IMR-90 (cell line): ENCODE measurements at regions not wholly inside any gene's neighbourhood (a gene's known extent, or its start where the extent isn't known, plus 50 kb on each side); places are given as distances from the start of the nearest gene placed in this dataset.

Source experiments
- ATAC-seq: fragments of 200-7000 bp; cut with Tn5 transposase; 2 replicates; pipeline ENCODE4 v1.9.1; 2020; ENCODE audit warnings: low read depth, mild to moderate bottlenecking, moderate library complexity
- BruUV-seq: library from RNA; stranded (reverse); fragments of 400-500 nt; replicated peaks from 2 replicates; lab custom pipeline; 2021; lab: Mats Ljungman, UMichigan
- CTCF ChIA-PET: fragments of 300-600 bp; formaldehyde crosslinking; extraction: SDS; loops from one replicate; lab custom pipeline; 2021; ENCODE audit warnings: antibody characterized with exemption; lab: Yijun Ruan, JAX
- POLR2A ChIA-PET: fragments of 300-600 bp; sonication (Branson Sonifier 250); formaldehyde crosslinking; loops from one replicate; lab custom pipeline; 2022; ENCODE audit warnings: antibody characterized with exemption; ENCODE audit not compliant: unreplicated experiment; lab: Charles Lee
- DNase-seq: peaks from one replicate; pipeline ENCODE4 v3.0.0; 2013
- H2AFZ ChIP-seq: replicated peaks from 2 replicates; pipeline ENCODE3; 2013; ENCODE audit warnings: low read length, mild to moderate bottlenecking; ENCODE audit not compliant: poor library complexity
- H2AK5ac ChIP-seq: 2 replicates; pipeline ENCODE4 v1.6.1; 2013; ENCODE audit warnings: low read depth, low read length, inconsistent platforms
- H2AK9ac ChIP-seq: replicated peaks from 2 replicates; pipeline ENCODE3; 2013; ENCODE audit warnings: mild to moderate bottlenecking, low read depth, low read length, moderate library complexity; ENCODE audit not compliant: poor library complexity
- H2BK120ac ChIP-seq: 2 replicates; pipeline ENCODE4 v1.6.1; 2013; ENCODE audit warnings: low read depth, low read length, inconsistent platforms
- H2BK15ac ChIP-seq: 3 replicates; pipeline ENCODE4 v1.6.1; 2013; ENCODE audit warnings: low read depth, low read length, inconsistent platforms
- H2BK20ac ChIP-seq: 2 replicates; pipeline ENCODE4 v1.6.1; 2013; ENCODE audit warnings: low read depth, mild to moderate bottlenecking, inconsistent platforms, low read length, moderate library complexity
- H2BK5ac ChIP-seq: 2 replicates; pipeline ENCODE4 v1.6.1; 2013; ENCODE audit warnings: mild to moderate bottlenecking, low read depth, low read length, inconsistent platforms; ENCODE audit not compliant: poor library complexity, severe bottlenecking
- H3K14ac ChIP-seq: replicated peaks from 2 replicates; pipeline ENCODE4 v1.6.1; 2013; ENCODE audit warnings: low read depth, low read length, inconsistent platforms
- H3K18ac ChIP-seq: 2 replicates; pipeline ENCODE4 v1.6.1; 2013; ENCODE audit warnings: low read depth, low read length, control low read depth
- H3K23ac ChIP-seq: 2 replicates; pipeline ENCODE4 v1.6.1; 2013; ENCODE audit warnings: low read depth, low read length, inconsistent platforms
- H3K27ac ChIP-seq: 2 replicates; pipeline ENCODE4 v1.5.1; 2013; ENCODE audit warnings: mild to moderate bottlenecking, control low read depth, low read length; ENCODE audit not compliant: insufficient read depth
- H3K27me3 ChIP-seq: 2 replicates; pipeline ENCODE4 v1.6.1; 2013; ENCODE audit warnings: low read length; ENCODE audit not compliant: control insufficient read depth, insufficient read depth
- H3K36me3 ChIP-seq: 2 replicates; pipeline ENCODE4 v1.6.1; 2013; ENCODE audit warnings: low read length, mixed read lengths; ENCODE audit not compliant: control insufficient read depth, insufficient read depth
- H3K4ac ChIP-seq: 2 replicates; pipeline ENCODE4 v1.6.1; 2013; ENCODE audit warnings: low read depth, low read length, inconsistent platforms
- H3K4me1 ChIP-seq: 2 replicates; pipeline ENCODE4 v1.6.1; 2013; ENCODE audit warnings: low read length, mixed read lengths; ENCODE audit not compliant: control insufficient read depth, insufficient read depth
- H3K4me2 ChIP-seq: 2 replicates; pipeline ENCODE4 v1.6.1; 2013; ENCODE audit warnings: low read depth, mild to moderate bottlenecking, control low read depth, low read length, moderate library complexity
- H3K4me3 ChIP-seq: 2 replicates; pipeline ENCODE4 v1.5.1; 2013; ENCODE audit warnings: low read depth, mild to moderate bottlenecking, control low read depth, low read length, moderate library complexity; ENCODE audit not compliant: insufficient read depth
- H3K56ac ChIP-seq: 2 replicates; pipeline ENCODE4 v1.6.1; 2013; ENCODE audit warnings: low read length, inconsistent platforms; ENCODE audit not compliant: insufficient read depth; ENCODE audit errors: extremely low read depth
- H3K79me1 ChIP-seq, 2 experiments: 2 replicates each; pipeline ENCODE4 v1.6.1; 2013; ENCODE audit warnings: low read length in 2 of 2, inconsistent platforms in 1 of 2, low read depth in 1 of 2
- H3K9ac ChIP-seq: 2 replicates; pipeline ENCODE4 v1.6.1; 2013; ENCODE audit warnings: low read depth, low read length, control low read depth
- H3K9me1 ChIP-seq: 2 replicates; pipeline ENCODE4 v1.6.1; 2013; ENCODE audit warnings: low read length, inconsistent platforms; ENCODE audit not compliant: insufficient read depth
- H3K9me3 ChIP-seq: 2 replicates; pipeline ENCODE4 v1.6.1; 2013; ENCODE audit warnings: low read length; ENCODE audit not compliant: control insufficient read depth, insufficient read depth
- H4K20me1 ChIP-seq: 2 replicates; pipeline ENCODE4 v1.6.1; 2013; ENCODE audit warnings: low read length, inconsistent platforms; ENCODE audit not compliant: insufficient read depth
- H4K5ac ChIP-seq: 2 replicates; pipeline ENCODE4 v1.6.1; 2013; ENCODE audit warnings: mild to moderate bottlenecking, low read depth, low read length, control low read depth
- H4K8ac ChIP-seq, 2 experiments: 2 replicates each; pipeline ENCODE4 v1.6.1; 2013; ENCODE audit warnings: low read depth in 2 of 2, low read length in 2 of 2, control low read depth in 1 of 2, inconsistent platforms in 1 of 2
- H4K91ac ChIP-seq: 2 replicates; pipeline ENCODE4 v1.6.1; 2013; ENCODE audit warnings: low read depth, low read length, inconsistent platforms; ENCODE audit not compliant: insufficient read depth
- BHLHE40 ChIP-seq: fragments of 150-350 bp; IDR thresholded peaks from 2 replicates; pipeline ENCODE4 v1.6.1; 2016; ENCODE audit warnings: mild to moderate bottlenecking, low read depth, low read length
- CEBPB ChIP-seq: IDR thresholded peaks from 2 replicates; pipeline ENCODE4 v1.6.1; 2012; ENCODE audit warnings: low read depth, low read length, improper control_type of control experiment
- MAFK ChIP-seq: IDR thresholded peaks from 2 replicates; pipeline ENCODE4 v1.6.1; 2012; ENCODE audit warnings: low read depth, low read length, improper control_type of control experiment
- MAZ ChIP-seq: IDR thresholded peaks from 2 replicates; pipeline ENCODE4 v1.6.1; 2012; ENCODE audit warnings: low read depth, mild to moderate bottlenecking, low read length, improper control_type of control experiment, moderate library complexity, borderline replicate concordance
- MXI1 ChIP-seq: IDR thresholded peaks from 2 replicates; pipeline ENCODE4 v1.6.1; 2012; ENCODE audit warnings: low read depth, mild to moderate bottlenecking, low read length, moderate library complexity, borderline replicate concordance
- POLR2A ChIP-seq: IDR thresholded peaks from 2 replicates; pipeline ENCODE4 v1.6.1; 2012; ENCODE audit warnings: mild to moderate bottlenecking, low read depth, low read length
- RFX5 ChIP-seq: IDR thresholded peaks from 2 replicates; pipeline ENCODE4 v1.8.0; 2012; ENCODE audit warnings: low read depth, mild to moderate bottlenecking, low read length, moderate library complexity
- WGBS, 2 experiments: methylation state at CpG; one replicate each; pipeline versions ENCODE4 v1.1.5 to v1.1.7; 2013; ENCODE audit warnings: missing lambda C conversion rate in 2 of 2; ENCODE audit not compliant: insufficient read length in 1 of 2; ENCODE audit errors: extremely low coverage in 2 of 2; 5-methylcytosine and 5-hydroxymethylcytosine counted together
- dilution Hi-C: fragments of 300-500 bp; cut with HindIII; formaldehyde crosslinking; loops from one replicate; pipeline ENCODE4 v1.14.3; 2018; ENCODE audit warnings: low sequenced_read_pairs; ENCODE audit not compliant: unreplicated experiment
- in situ Hi-C: fragments of 300-500 bp; cut with MboI; formaldehyde crosslinking; loops from 3 replicates; pipeline ENCODE4 v1.14.3; 2019; ENCODE audit warnings: low sequenced_read_pairs, inconsistent platforms, mixed read lengths
- intact Hi-C: fragments of 100-400 bp; cut with micrococcal nuclease; formaldehyde crosslinking; loops from 2 replicates; pipeline ENCODE4 v1.10.0; 2022
- TF ChIP-seq, protein P1 (sequence below): fragments of 150-350 bp; IDR thresholded peaks from 2 replicates; pipeline ENCODE4 v1.6.1; 2017; ENCODE audit warnings: mild to moderate bottlenecking, antibody characterized with exemption, low read length, low read depth
- TF ChIP-seq, protein P2 (sequence below): fragments of 150-350 bp; IDR thresholded peaks from 2 replicates; pipeline ENCODE4 v1.6.1; 2016; ENCODE audit warnings: low read depth, mild to moderate bottlenecking, low read length, moderate library complexity, borderline replicate concordance

DNA sequence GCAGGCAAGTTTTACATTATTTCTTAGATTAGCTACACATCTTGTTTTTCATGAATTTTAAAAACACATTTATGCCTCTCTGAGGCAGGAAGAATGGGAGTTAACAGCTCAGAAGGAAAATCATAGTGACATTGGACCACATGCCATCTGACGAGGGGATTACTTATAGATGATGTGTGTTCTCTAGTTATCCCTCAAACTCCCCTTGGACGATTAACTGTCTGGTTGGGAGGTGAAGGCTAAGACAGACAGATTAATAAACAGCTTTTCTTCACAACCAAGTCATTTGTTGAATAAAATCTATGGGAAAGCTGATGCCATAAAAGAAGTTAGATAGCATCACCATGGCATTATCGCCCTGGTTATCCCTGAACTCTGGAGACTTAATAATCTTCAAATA lies 80.0 kb upstream of the PREP start:
- H3K56ac ChIP-seq, result no peak overlapping the region
- intact Hi-C loops, result loop anchor here (1.0 to 10.0 kb wide), 5 partner anchors 51 to 962 kb away; no protein-coding TSS in a partner anchor
- H3K4me1 ChIP-seq, result peaks cover 8% of the 10 kb centered on the region
- no peak overlapping the region for H3K27ac ChIP-seq
- peak overlapping the region; percentile 33; the same call in 1 of the 2 replicates for H4K91ac ChIP-seq
- H3K9me3 ChIP-seq, result no peaks in the 10 kb centered on the region
- H3K9me1 ChIP-seq, result no peaks in the 10 kb centered on the region; the same call in 1 of the 2 replicates
- no peak overlapping the region for H3K4me3 ChIP-seq
- no peak overlapping the region; the same call in 1 of the 2 replicates for H4K5ac ChIP-seq
- no peak overlapping the region for H2AFZ ChIP-seq
- H2BK20ac ChIP-seq, result peak overlapping the region; percentile 58
- H2BK120ac ChIP-seq, result peak overlapping the region; percentile 54
- H3K79me1 ChIP-seq, result no peaks in the 10 kb centered on the region
- H3K14ac ChIP-seq, result peak overlapping the region; percentile 16
- dilution Hi-C loops, result no loop called here
- ChIA-PET CTCF (interaction anchor here (0.5 to 1.9 kb wide), 6 partner anchors 8 to 1956 kb away, joined by 3 to 10 read pairs (median 4); no protein-coding TSS in a partner anchor), POLR2A (no interaction called here)
- peak overlapping the region; percentile 76; the same call in 1 of the 2 replicates for H3K18ac ChIP-seq
- in situ Hi-C loops, result loop anchor here (5.0 to 10.0 kb wide), 3 partner anchors 599 to 822 kb away; no protein-coding TSS in a partner anchor
- 0 out of 3 replicates have a peak overlapping the region, but pooled peaks have one; percentile 38 for H2BK15ac ChIP-seq
- H4K20me1 ChIP-seq, result no peaks in the 10 kb centered on the region
- peak overlapping the region; percentile 59; the same call in 1 of the 2 replicates for H3K23ac ChIP-seq
- no peak for ATAC-seq
- no peak for TF ChIP-seq POLR2A
- TF ChIP-seq MAFK, result no peak
- no peak for TF ChIP-seq MXI1
- TF ChIP-seq RFX5, result no peak
- no peak for TF ChIP-seq BHLHE40
- TF ChIP-seq, protein P1, sequence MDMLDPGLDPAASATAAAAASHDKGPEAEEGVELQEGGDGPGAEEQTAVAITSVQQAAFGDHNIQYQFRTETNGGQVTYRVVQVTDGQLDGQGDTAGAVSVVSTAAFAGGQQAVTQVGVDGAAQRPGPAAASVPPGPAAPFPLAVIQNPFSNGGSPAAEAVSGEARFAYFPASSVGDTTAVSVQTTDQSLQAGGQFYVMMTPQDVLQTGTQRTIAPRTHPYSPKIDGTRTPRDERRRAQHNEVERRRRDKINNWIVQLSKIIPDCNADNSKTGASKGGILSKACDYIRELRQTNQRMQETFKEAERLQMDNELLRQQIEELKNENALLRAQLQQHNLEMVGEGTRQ, result no peak
- TF ChIP-seq MAZ, result no peak
- TF ChIP-seq, protein P2, sequence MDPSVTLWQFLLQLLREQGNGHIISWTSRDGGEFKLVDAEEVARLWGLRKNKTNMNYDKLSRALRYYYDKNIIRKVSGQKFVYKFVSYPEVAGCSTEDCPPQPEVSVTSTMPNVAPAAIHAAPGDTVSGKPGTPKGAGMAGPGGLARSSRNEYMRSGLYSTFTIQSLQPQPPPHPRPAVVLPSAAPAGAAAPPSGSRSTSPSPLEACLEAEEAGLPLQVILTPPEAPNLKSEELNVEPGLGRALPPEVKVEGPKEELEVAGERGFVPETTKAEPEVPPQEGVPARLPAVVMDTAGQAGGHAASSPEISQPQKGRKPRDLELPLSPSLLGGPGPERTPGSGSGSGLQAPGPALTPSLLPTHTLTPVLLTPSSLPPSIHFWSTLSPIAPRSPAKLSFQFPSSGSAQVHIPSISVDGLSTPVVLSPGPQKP, result no peak
- no peak for TF ChIP-seq CEBPB
- H4K8ac ChIP-seq, result peak overlapping the region in 1 of 2 experiments; percentile 44; a peak in 2 of 4 replicates
- no peaks in the 10 kb centered on the region for H3K36me3 ChIP-seq
- no peak overlapping the region for H2AK5ac ChIP-seq
- no peak overlapping the region for H2AK9ac ChIP-seq
- H3K27me3 ChIP-seq, result no peaks in the 10 kb centered on the region
- no TSS peak for BruUV-seq
- H3K4me2 ChIP-seq, result peak overlapping the region; percentile 5; the same call in 1 of the 2 replicates
- H2BK5ac ChIP-seq, result peak overlapping the region; percentile 17
- H3K4ac ChIP-seq, result peak overlapping the region; percentile 30
- no peak for DNase-seq
- H3K9ac ChIP-seq, result no peak overlapping the region
- WGBS, 2 experiments, result no CpG with 5 or more reads among the region's 3 CpGs
